ENCODE measurements at regions not wholly inside any gene's neighbourhood (a gene's known extent, or its start where the extent isn't known, plus 50 kb on each side); places are given as distances from the start of the nearest gene placed in this dataset.

DNA sequence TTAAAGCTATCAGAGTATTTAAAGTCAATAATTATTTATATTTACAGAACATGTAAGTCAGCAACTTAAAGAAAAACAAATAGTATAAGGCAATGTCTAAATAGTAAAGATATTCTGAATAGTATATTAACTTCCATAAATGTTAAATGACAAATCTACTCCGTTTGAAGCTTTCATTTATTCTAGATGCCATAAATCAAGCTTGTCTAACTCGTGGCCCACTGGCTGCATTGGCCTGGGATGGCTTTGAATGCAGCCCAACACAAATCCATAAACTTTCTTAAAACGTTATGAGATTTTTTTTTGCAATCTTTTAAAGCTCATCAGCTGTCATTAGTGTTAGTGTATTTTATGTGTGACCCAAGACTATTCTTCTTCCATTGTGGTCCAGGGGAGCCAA, 1117.1 kb upstream of the PCDH9 start:
- no peak overlapping the region for H3K27ac ChIP-seq (ENCODE audit: low read depth, low read length)
- no peak overlapping the region for H3K9ac ChIP-seq (ENCODE audit: low read depth, low read length)
- H3K4me3 ChIP-seq (ENCODE audit: low read depth, low read length) = no peak overlapping the region
- H3K27me3 ChIP-seq (ENCODE audit: control insufficient read depth, insufficient read depth, low read length) = no peaks in the 10 kb centered on the region
- H3K4me1 ChIP-seq (ENCODE audit: control insufficient read depth, insufficient read depth, low read length) = no peaks in the 10 kb centered on the region
- H3K9me3 ChIP-seq (ENCODE audit: control insufficient read depth, insufficient read depth, low read length) = peaks cover 12% of the 10 kb centered on the region
- H3K36me3 ChIP-seq (ENCODE audit: control insufficient read depth, insufficient read depth, low read length) = no peaks in the 10 kb centered on the region

GRCh38 chr13:68345963-68346531, 1115.9 kb upstream of the PCDH9 start:
- H3K4me1 ChIP-seq (ENCODE audit: control insufficient read depth, insufficient read depth, low read length) = no peaks in the 10 kb centered on the region
- H3K9ac ChIP-seq (ENCODE audit: low read depth, low read length) = no peak overlapping the region
- no peaks in the 10 kb centered on the region for H3K36me3 ChIP-seq (ENCODE audit: control insufficient read depth, insufficient read depth, low read length)
- H3K4me3 ChIP-seq (ENCODE audit: low read depth, low read length) = no peak overlapping the region
- no peak overlapping the region for H3K27ac ChIP-seq (ENCODE audit: low read depth, low read length)
- no peaks in the 10 kb centered on the region for H3K27me3 ChIP-seq (ENCODE audit: control insufficient read depth, insufficient read depth, low read length)
- H3K9me3 ChIP-seq (ENCODE audit: control insufficient read depth, insufficient read depth, low read length) = peaks cover 15% of the 10 kb centered on the region

DNA sequence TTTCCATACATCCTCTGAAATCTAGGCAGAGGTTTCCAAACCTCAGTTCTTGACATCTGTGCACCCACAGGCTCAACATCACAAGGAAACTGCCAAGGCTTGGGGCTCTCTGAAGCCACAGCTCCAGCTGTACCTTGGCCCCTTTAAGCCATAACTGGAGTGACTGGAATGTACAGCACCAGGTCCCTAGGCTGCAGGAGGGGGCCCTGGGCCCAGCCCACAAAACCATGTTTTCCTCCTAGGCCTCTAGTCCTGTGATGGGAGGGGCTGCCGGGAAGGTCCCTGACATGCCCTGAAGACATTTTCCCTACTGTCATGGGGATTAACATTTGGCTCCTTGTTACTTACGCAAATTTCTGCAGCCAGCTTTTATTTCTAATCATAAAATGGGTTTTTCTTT, 1093.0 kb upstream of the PCDH9 start:
- H3K9ac ChIP-seq (ENCODE audit: low read depth, low read length) = no peak overlapping the region
- peaks cover 4% of the 10 kb centered on the region; the same call in 1 of the 2 replicates for H3K9me3 ChIP-seq (ENCODE audit: control insufficient read depth, insufficient read depth, low read length)
- H3K4me3 ChIP-seq (ENCODE audit: low read depth, low read length) = no peak overlapping the region
- H3K27ac ChIP-seq (ENCODE audit: low read depth, low read length) = no peak overlapping the region
- H3K36me3 ChIP-seq (ENCODE audit: control insufficient read depth, insufficient read depth, low read length) = no peaks in the 10 kb centered on the region
- H3K27me3 ChIP-seq (ENCODE audit: control insufficient read depth, insufficient read depth, low read length) = no peaks in the 10 kb centered on the region
- H3K4me1 ChIP-seq (ENCODE audit: control insufficient read depth, insufficient read depth, low read length) = no peaks in the 10 kb centered on the region

GRCh38 chr13:68319384-68319783, 1089.2 kb upstream of the PCDH9 start:
- no peaks in the 10 kb centered on the region for H3K36me3 ChIP-seq (ENCODE audit: control insufficient read depth, insufficient read depth, low read length)
- peaks cover 4% of the 10 kb centered on the region; the same call in 1 of the 2 replicates for H3K9me3 ChIP-seq (ENCODE audit: control insufficient read depth, insufficient read depth, low read length)
- H3K4me1 ChIP-seq (ENCODE audit: control insufficient read depth, insufficient read depth, low read length) = no peaks in the 10 kb centered on the region
- H3K9ac ChIP-seq (ENCODE audit: low read depth, low read length) = no peak overlapping the region
- no peak overlapping the region for H3K27ac ChIP-seq (ENCODE audit: low read depth, low read length)
- H3K4me3 ChIP-seq (ENCODE audit: low read depth, low read length) = no peak overlapping the region
- no peaks in the 10 kb centered on the region for H3K27me3 ChIP-seq (ENCODE audit: control insufficient read depth, insufficient read depth, low read length)

DNA sequence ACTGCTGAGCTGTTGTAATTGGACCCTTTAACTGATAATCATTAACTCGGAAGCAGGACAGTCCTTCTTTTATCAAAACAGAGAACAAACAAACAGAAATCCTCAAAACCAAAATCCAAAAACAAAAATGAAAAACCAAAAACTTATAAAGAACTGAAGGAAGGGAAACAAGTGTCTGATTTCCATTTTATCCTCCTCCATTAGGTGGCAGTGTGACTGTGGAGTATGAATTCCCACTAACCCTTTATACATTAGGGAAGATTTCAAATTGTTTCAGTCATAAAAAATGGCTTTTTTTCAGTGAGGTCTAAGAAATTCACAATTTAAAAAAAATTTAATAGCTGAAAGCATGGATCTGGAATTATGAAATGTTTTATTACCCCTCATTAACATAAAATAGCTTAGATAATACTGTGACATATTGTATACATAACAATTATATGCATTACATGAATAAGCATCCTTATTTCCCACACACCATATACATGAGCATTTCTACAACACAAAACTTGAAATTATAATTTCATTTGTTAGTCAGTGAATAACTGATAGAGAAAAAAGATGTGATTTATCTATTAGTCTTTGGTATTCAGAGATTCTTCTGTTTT, 1074.3 kb upstream of the PCDH9 start:
- Histone ChIP-seq H3K27me3 (ENCODE audit: control insufficient read depth, insufficient read depth, low read length) (no peaks in the 10 kb centered on the region), H3K9me3 (ENCODE audit: control insufficient read depth, insufficient read depth, low read length) (no peaks in the 10 kb centered on the region), H3K36me3 (ENCODE audit: control insufficient read depth, insufficient read depth, low read length) (no peaks in the 10 kb centered on the region), H3K27ac (ENCODE audit: low read depth, low read length) (no peak overlapping the region), H3K4me3 (ENCODE audit: low read depth, low read length) (no peak overlapping the region), H3K4me1 (ENCODE audit: control insufficient read depth, insufficient read depth, low read length) (no peaks in the 10 kb centered on the region), H3K9ac (ENCODE audit: low read depth, low read length) (no peak overlapping the region)

DNA sequence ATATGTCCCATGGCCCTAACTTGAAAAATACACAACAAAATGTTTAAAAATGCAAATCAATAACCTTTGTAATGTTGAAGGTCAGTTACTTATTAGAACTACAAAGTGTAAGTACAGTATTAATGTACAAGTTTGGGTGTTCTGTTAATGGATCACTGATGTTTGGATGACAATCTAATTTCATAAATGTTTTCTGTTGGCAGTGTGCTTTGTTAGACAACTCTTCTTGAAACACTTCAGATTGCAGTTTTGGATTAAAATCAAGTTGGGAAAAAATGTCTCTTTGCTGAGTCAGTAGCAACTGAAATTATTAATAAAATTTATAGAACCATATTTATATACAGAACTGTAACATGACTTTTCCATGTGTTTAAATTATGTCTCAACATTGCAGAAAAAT, 1063.5 kb upstream of the PCDH9 start:
- no peaks in the 10 kb centered on the region for H3K9me3 ChIP-seq (ENCODE audit: control insufficient read depth, insufficient read depth, low read length)
- no peak overlapping the region for H3K4me3 ChIP-seq (ENCODE audit: low read depth, low read length)
- no peaks in the 10 kb centered on the region for H3K27me3 ChIP-seq (ENCODE audit: control insufficient read depth, insufficient read depth, low read length)
- H3K4me1 ChIP-seq (ENCODE audit: control insufficient read depth, insufficient read depth, low read length) = no peaks in the 10 kb centered on the region
- H3K27ac ChIP-seq (ENCODE audit: low read depth, low read length) = no peak overlapping the region
- H3K36me3 ChIP-seq (ENCODE audit: control insufficient read depth, insufficient read depth, low read length) = no peaks in the 10 kb centered on the region
- H3K9ac ChIP-seq (ENCODE audit: low read depth, low read length) = no peak overlapping the region

DNA sequence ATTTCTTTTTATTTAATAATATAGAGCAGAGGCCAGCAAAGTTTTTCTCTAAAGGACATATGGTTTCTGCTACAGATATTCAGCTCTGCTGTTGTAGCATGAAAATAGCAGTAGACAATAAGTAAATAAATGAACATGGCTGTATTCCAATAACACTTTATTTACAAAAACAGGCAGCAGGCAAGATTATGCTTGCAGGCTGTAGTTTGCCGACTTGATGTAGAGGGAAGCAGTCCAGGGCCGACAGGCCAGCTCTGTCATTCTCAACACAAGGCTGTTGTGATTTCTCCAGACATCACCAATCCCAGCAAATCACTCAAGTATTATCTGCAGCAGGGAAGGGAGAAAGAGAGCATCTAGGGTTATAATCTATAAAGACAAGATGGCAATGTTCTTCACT, 1062.5 kb upstream of the PCDH9 start:
- H3K36me3 ChIP-seq (ENCODE audit: control insufficient read depth, insufficient read depth, low read length) = no peaks in the 10 kb centered on the region
- no peaks in the 10 kb centered on the region for H3K27me3 ChIP-seq (ENCODE audit: control insufficient read depth, insufficient read depth, low read length)
- no peaks in the 10 kb centered on the region for H3K4me1 ChIP-seq (ENCODE audit: control insufficient read depth, insufficient read depth, low read length)
- H3K9me3 ChIP-seq (ENCODE audit: control insufficient read depth, insufficient read depth, low read length) = no peaks in the 10 kb centered on the region
- no peak overlapping the region for H3K4me3 ChIP-seq (ENCODE audit: low read depth, low read length)
- no peak overlapping the region for H3K27ac ChIP-seq (ENCODE audit: low read depth, low read length)
- no peak overlapping the region for H3K9ac ChIP-seq (ENCODE audit: low read depth, low read length)

GRCh38 chr13:68291595-68291994, 1061.5 kb upstream of the PCDH9 start:
- no peak overlapping the region for H3K27ac ChIP-seq (ENCODE audit: low read depth, low read length)
- no peaks in the 10 kb centered on the region for H3K9me3 ChIP-seq (ENCODE audit: control insufficient read depth, insufficient read depth, low read length)
- no peaks in the 10 kb centered on the region for H3K36me3 ChIP-seq (ENCODE audit: control insufficient read depth, insufficient read depth, low read length)
- H3K4me1 ChIP-seq (ENCODE audit: control insufficient read depth, insufficient read depth, low read length) = no peaks in the 10 kb centered on the region
- H3K27me3 ChIP-seq (ENCODE audit: control insufficient read depth, insufficient read depth, low read length) = no peaks in the 10 kb centered on the region
- no peak overlapping the region for H3K9ac ChIP-seq (ENCODE audit: low read depth, low read length)
- no peak overlapping the region for H3K4me3 ChIP-seq (ENCODE audit: low read depth, low read length)

- Histone ChIP-seq H3K9ac (ENCODE audit: low read depth, low read length) (no peak overlapping the region), H3K36me3 (ENCODE audit: control insufficient read depth, insufficient read depth, low read length) (no peaks in the 10 kb centered on the region), H3K9me3 (ENCODE audit: control insufficient read depth, insufficient read depth, low read length) (peaks cover 22% of the 10 kb centered on the region), H3K27ac (ENCODE audit: low read depth, low read length) (no peak overlapping the region), H3K27me3 (ENCODE audit: control insufficient read depth, insufficient read depth, low read length) (no peaks in the 10 kb centered on the region), H3K4me1 (ENCODE audit: control insufficient read depth, insufficient read depth, low read length) (no peaks in the 10 kb centered on the region), H3K4me3 (ENCODE audit: low read depth, low read length) (no peak overlapping the region)
Measured at GRCh38 chr13:68275758-68276157, 1045.6 kb upstream of the PCDH9 start.

- Histone ChIP-seq H3K9ac (ENCODE audit: low read depth, low read length) (no peak overlapping the region), H3K4me1 (ENCODE audit: control insufficient read depth, insufficient read depth, low read length) (no peaks in the 10 kb centered on the region), H3K27ac (ENCODE audit: low read depth, low read length) (no peak overlapping the region), H3K27me3 (ENCODE audit: control insufficient read depth, insufficient read depth, low read length) (no peaks in the 10 kb centered on the region), H3K4me3 (ENCODE audit: low read depth, low read length) (no peak overlapping the region), H3K9me3 (ENCODE audit: control insufficient read depth, insufficient read depth, low read length) (peaks cover 22% of the 10 kb centered on the region), H3K36me3 (ENCODE audit: control insufficient read depth, insufficient read depth, low read length) (no peaks in the 10 kb centered on the region)
Measured at GRCh38 chr13:68272652-68273051, 1042.5 kb upstream of the PCDH9 start.

DNA sequence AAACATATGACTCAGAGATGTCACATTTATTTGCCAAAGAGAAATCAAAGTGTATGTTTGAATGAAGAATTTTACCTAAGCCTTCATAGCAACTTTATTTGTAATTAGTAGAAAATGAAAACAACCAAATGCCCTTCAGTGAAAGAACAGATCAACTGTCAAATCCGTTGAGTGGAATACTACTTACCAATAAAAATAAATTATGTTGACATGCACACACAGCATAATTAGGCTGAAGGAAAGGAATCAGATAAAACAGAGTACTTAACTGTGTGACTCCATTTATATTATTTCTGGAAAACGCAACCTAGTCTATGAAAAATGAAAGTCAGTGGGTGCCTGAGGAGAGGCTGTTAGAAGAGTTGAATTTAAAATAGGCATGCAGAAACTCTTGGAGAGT, 1034.6 kb upstream of the PCDH9 start:
- Histone ChIP-seq H3K4me3 (ENCODE audit: low read depth, low read length) (no peak overlapping the region), H3K27me3 (ENCODE audit: control insufficient read depth, insufficient read depth, low read length) (no peaks in the 10 kb centered on the region), H3K36me3 (ENCODE audit: control insufficient read depth, insufficient read depth, low read length) (no peaks in the 10 kb centered on the region), H3K9me3 (ENCODE audit: control insufficient read depth, insufficient read depth, low read length) (no peaks in the 10 kb centered on the region), H3K9ac (ENCODE audit: low read depth, low read length) (no peak overlapping the region), H3K4me1 (ENCODE audit: control insufficient read depth, insufficient read depth, low read length) (no peaks in the 10 kb centered on the region), H3K27ac (ENCODE audit: low read depth, low read length) (no peak overlapping the region)

Data from HUES48 (cell line).